ENCODE measurements at regions not wholly inside any gene's neighbourhood (a gene's known extent, or its start where the extent isn't known, plus 50 kb on each side); places are given as distances from the start of the nearest gene placed in this dataset.
"Not testable (repeated sequence)": the region's sequence is repeated elsewhere in the genome, so short reads cannot be mapped to it uniquely, and the experiment has no call there.

DNA sequence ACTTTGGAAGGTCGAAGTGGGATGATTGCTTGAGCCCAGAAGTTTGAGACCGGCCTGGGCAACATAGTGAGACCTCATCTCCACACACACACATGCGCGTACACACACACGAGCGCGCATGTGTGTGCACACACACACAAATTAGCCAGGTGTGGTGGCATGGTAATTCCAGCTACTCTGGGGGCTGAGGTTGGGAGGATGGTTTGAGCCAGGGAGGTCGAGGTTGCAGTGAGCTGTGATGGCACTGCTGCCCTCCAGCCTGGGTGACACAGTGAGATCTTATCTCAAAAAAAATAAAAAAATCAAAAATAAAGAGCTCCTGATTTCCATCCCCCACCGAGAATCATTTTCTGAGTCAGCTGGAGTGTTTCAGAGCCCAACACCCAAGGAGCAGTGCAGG, 261.5 kb upstream of the PLGLB2 start:
- DNase-seq (ENCODE audit: low read depth): not testable (repeated sequence)

DNA sequence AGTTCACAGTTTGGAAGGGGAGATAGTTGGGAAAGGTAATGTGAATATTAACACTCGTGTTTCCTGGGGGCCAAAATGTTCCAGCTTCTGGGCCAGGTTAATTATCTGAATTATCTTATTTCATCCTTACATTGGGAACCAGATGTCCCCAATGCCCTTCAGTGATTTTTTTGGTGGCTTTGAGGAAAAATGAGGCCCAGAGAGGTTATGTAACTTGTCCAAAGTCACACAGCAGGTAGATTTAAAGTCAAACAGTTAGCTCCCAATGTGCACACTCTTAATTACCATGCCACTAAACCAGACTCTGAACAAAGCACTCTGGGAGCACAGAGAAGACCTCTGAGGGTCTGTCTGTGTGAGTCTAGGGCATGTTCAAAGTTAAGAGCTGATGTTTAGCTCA, 259.9 kb upstream of the PLGLB2 start:
- DNase-seq (ENCODE audit: low read depth): not testable (repeated sequence)

DNA sequence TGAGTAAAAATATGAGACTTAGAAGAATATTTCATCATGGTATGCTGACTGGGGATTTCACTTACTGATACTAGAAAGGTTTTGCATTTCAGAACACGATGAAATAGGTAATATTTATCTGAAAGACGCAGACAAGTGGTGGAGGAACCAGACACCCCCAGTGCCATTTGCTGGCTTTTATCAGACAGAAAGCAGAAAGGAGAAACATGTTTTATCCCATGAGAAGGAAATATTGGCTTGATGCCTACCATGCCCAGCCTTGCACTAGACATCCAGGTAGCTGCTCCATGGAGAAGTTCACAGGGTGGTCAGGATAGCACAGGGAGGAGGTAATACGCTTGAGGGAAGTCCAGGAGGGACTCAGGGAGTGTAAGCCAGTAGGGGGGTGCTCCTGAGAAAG, 258.9 kb upstream of the PLGLB2 start:
- DNase-seq (ENCODE audit: low read depth): not testable (repeated sequence)

DNA sequence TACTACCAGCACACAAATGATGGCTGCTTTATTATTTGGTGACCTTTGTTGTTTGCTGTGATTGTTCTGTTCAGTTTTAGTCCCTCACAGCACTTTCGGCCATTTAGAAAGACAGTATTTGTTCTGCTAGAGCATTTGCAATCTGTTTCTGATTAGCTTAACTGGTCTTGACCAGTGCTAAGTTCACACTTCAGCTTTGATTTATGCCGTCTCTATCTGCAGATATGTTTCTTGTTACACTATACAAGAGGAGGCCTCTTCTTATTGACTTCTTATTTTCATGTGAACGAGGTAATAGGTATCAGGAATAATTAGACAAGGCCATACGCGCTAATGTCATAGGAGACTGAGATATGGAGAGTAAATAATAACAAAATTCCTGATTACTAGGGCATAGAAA, 253.0 kb upstream of the PLGLB2 start:
- not testable (repeated sequence) for DNase-seq (ENCODE audit: low read depth)

DNA sequence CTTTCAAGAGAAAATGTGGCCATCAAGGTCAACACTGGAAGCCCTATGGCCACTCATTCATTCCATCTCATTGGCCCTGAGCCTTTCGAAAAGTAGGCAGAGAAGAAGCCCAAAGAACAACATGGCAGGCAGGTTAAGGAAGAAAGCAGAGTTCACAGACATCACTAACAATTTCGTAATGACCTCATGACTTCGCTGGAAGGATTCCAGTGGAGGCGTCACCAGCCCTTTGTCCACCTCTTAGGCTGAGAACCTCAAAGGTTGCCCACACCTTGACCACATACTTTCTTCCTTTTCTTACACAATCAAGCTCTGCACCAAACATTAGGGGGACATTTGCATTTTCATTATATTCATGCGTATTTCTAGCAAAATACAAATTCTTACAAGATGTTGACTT, 252.4 kb upstream of the PLGLB2 start:
- not testable (repeated sequence) for DNase-seq (ENCODE audit: low read depth)

DNA sequence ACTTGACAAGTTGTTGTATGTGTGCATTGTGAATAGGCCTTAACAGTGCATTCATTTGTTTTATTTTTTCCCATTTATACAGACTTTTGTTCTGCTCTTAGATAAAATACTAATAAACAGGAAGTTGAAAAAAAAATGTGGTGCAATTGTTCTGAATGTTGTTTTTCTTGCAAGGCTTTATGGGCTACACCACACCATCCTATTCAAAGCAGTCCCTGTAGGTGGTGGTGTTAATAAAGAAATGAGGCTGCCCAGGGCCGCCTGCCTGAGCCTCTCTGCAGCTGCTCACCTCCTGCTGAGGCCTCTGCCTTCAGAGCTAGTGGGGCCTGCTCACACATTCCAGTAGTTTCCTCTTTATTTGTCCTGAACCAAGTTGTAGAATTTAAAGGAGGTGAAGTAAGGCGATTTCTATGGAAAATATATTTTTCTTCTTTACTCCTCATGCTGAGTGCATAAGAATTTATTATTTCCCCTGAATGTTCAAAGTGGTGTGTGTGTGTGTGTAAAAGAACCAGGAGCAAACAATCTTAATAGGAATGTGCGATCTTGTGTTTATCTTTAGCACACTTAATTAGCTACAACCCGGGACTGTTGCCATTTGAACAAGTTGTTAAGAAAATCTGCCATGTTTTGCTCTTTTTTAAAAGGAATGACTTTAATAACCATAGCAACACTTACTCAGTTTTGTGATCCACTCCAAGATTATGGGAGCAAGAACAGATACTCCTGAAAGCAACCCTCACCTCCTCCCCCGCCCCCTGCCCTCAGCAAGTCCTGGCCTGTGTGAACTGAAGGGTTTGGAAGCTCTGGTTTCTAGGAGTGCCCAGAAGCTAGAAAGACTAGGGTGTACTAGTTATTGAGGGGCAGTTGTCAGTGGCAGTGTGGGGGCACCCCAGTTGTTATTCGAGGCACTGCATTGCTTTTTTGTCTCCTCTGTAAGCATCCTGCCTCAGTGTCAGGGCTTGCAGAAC, 251.6 kb upstream of the PLGLB2 start:
- not testable (repeated sequence) for DNase-seq (ENCODE audit: low read depth)

DNA sequence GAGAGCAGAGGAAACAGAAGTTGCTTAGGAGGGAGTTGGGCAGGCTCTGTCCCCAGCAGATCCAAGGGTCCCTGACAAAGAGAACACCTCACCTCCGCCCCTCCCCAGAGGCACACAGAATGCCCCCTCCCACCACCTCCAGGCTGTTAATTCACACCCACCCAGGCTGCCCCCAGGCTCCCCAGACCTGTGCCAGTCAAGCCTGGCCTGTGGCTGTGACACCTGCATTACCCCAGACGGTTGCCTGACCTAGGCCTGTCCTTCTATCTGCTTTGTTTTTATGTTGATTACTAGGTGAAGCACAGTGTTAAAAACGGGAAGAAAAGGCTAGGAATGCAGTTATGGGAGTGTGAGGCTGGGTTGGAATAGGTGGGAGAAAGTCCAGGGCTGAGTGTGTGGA, 250.8 kb upstream of the PLGLB2 start:
- DNase-seq (ENCODE audit: low read depth): not testable (repeated sequence)

DNA sequence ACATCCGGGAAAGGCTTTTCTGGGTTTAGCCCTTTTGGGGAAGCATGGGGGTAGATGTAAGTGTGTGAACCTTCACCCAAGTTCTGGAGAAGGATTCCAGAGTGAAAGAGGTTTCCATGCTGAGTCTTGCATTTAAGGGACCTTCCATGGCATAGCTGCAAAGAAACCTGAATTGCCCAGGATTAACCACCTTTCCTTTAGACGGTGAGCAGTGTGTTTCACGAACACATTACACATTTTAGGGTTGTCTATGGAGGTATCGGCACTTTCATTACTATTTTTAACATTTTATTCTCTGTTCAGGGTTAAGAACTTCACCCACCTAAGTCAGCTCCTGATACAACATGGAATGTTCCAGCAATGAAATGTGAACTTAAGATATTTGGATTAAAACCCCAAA, 250.2 kb upstream of the PLGLB2 start:
- DNase-seq (ENCODE audit: low read depth): not testable (repeated sequence)

DNA sequence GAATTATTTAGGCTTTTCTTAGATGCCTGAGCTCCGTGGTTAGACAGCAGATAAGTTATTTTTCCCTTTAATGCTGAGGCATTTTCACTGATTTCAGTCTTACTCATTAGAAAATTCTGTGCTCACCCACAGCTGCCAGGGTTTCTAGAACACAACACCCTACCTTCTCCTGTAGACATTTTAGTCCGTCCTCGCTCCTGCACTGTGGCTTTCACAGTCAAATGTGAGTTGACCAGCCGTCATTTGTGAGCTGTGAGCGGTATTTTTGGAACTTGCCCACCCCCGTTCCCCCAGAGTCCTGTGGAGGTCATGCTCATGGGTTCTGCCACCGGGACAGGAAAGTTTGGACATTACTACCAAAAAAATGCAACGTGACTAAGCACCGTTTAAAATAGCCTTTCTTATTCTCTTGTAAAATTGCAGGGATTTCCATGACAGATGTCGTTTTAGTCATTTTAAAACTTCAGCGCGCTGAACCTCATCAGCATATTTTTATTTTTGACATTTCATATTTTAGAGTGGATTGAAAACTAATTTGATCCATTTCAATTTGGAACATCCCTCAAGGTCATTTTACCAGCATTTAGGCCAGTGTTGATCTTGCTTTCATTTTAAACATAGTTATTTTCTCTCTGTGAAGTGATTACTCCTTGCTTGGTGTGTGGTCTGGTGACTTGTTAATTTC, 249.6 kb upstream of the PLGLB2 start:
- not testable (repeated sequence) for DNase-seq (ENCODE audit: low read depth)

DNA sequence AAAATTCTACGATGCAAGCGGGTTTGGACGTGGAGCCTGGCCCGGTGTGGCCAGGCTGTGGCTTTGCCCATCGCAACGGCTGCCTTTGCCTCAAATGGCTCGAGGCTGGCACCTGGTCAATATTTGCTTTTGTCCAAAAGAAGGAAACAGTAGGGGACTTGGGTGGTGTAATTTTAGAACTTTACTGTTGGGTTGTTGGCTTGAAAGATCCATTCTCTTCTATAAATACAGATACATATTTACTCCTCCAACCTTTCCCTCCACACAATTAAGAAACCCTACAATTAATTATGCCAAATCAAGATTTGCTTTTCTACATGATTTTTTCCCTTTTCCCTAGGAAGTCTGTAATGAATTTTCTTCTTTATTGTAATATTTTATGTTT, 249.0 kb upstream of the PLGLB2 start:
- not testable (repeated sequence) for DNase-seq (ENCODE audit: low read depth)

DNA sequence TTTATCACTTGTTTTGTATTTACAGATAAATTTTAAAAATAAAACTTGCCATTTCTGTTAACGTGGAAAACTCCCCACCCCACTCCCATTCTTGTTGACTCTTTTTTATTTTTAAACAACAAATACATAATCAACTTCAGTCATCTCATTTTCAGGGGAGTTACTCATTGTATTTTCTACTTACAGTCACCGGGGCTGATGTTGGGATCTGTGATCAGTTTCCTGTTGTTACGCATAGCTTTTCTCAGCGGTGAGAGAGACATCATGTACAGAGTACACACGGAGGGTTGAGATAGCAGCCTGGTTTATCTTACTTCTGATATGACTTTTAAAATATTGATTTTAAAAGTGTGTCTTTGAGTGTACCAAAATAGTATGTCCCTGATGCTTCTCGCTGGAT, 248.0 kb upstream of the PLGLB2 start:
- DNase-seq (ENCODE audit: low read depth): not testable (repeated sequence)

DNA sequence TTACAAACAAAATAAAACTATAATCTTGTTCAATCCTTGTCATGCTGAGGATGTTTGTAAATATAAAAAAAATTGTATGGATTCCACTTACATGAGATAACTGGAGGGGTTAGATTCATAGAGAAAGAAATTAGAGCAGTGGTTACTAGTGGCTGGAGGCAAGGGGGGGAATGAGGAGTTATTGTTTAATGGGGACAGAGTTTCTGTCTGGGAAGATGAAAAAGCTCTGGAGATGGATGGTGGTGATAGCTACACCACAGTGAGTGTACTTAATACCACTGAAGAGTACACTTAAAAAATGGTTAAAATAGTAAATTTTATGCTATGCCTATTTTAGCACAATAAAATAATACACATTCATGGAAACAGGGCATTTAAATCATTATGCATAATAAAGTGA, 247.5 kb upstream of the PLGLB2 start:
- DNase-seq (ENCODE audit: low read depth): not testable (repeated sequence)

DNA sequence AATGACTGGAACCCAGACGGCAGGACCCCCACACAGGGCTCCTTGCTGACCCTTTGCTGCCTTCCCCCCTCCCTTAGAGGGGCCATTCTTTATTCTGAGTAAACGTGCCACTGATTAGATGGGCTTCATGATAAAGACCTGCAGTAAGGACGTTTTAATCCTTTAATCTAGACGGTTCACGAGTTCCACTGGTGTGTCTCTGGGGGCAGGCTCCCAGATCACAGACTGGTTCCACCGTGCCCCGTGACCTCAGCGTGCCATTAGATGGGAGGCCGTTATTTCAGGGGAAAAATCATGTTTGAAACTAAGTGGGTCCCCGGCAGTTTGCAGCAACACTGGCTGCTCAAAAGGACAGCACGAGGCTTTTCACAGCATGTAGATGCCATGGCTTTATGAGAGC, 246.9 kb upstream of the PLGLB2 start:
- not testable (repeated sequence) for DNase-seq (ENCODE audit: low read depth)

DNA sequence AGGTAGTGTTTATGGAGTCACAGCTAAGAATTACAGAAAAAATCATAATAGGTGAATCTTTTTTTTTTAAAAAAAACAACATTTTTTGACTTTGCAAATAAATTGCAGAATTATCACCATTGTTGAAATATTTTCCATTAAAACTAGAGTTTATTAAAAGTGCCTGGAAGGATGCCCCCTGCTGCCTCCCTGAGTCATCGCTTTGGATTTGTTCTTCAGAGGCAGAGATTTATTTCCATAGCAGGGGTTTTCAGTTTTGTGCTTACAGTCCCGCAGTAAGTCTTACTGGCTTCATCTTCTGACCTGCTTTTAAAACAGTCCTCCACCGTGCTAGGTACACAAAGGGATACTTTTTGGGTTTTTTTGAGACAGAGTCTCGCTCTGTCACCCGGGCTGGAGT, 244.9 kb upstream of the PLGLB2 start:
- DNase-seq (ENCODE audit: low read depth): not testable (repeated sequence)

DNA sequence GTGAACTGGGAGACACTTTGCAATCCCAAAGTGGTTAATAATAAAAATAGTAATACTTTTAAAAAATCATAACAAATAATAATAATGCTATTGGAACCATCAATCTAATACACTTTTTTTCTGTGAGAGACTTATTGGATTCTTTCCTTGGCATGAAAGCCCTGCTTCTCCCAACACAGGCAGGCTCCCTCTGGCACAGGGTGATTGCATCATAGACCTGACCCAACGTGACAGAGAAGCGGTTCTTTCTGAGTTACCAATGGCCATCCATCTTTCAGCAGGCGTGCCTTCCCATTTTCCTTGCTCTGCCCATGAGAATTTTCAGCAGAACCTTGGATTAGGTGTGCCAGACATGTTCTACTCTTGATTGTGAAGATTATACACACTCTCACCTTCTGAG, 242.6 kb upstream of the PLGLB2 start:
- not testable (repeated sequence) for DNase-seq (ENCODE audit: low read depth)

DNA sequence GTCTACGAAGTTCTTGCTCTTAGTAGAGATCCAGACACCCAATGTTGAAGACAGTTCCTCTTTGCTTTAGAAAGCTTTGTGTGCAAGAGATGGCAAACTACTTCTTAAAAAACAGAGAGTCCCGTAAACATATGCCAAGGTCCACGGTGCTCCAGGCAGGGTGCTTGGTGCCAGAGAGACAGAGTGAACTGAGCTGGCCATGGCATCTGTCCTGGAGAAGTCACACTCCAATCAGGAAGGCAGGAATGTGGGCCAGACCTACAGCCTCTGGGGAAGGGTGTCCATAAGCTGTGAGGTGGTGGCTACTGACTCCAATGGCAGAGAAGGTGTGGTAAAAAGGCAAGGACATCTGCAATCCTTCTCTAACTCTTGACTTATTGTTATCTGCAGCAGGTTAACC, 242.0 kb upstream of the PLGLB2 start:
- not testable (repeated sequence) for DNase-seq (ENCODE audit: low read depth)

DNA sequence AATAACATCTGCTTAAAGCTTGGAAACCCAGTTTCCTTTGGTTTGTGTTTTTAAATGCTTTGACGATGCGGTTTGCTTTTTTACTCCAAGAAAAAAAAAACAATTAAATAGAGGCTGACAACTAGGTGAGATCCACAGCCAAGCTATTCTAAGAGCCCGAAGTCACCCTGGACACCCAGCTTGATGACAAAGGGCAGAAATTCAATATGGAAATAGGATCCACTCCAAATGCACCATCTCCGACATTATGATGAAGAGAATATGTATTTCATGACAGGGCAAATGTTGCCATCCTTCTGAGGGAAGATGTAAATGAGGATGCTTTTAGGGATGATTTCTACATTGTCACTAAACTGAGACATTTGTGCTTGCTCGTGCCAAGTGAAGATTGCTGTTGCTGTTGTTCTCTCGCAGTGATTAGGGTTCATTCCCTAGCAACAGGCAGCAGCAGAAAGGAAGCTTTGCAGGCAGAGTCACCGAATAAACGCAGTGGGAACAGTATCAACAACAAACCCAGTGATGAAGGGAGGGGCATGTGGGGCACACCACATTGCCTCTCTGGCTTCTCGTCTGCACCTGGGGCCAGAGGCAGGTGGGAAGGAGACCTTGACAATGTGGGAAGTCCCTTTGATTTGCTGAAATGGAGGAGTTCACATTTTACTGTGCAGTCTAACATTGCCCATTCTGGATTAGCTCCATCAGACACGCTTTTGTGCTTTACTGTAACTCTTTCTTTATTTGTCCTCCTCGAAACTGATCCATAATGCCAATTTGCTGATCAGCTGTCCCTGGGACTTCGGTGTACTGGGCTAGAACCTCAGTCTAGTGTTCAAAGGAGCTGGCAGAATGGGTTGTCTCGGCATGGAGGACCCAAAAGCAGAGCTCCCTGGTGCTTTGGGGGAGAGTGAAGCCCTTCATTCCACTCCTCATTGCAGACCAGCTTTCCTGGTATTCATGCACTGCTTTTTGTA, 240.2 kb upstream of the PLGLB2 start:
- DNase-seq (ENCODE audit: low read depth): not testable (repeated sequence)

DNA sequence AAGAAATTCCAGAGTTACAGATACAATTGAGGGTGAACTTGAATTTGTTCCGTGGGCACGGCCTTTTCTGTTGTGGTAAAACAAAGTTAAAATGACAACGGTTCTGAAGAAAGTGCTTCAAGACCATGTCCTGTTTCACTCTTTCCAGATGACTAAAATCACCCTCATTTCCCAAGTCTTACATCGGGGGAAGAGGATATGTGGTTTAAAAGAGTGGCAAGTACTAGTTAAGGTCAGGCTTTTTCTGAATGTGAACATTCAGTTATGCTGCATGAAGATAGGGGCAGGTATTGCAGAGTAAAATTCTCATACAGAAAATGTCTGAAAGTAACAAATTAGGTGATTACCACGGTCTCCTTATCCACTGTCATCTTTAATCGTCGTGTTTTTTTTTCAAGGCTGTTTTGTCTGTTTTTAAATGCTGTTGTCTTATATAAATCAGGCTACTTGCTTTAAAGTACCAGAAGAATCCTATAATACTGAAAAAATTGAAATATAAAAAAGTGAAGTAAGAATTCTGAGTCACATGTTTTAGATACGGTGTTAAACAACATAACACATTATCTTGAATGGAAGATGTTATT, 236.6 kb upstream of the PLGLB2 start:
- not testable (repeated sequence) for DNase-seq (ENCODE audit: low read depth)

DNA sequence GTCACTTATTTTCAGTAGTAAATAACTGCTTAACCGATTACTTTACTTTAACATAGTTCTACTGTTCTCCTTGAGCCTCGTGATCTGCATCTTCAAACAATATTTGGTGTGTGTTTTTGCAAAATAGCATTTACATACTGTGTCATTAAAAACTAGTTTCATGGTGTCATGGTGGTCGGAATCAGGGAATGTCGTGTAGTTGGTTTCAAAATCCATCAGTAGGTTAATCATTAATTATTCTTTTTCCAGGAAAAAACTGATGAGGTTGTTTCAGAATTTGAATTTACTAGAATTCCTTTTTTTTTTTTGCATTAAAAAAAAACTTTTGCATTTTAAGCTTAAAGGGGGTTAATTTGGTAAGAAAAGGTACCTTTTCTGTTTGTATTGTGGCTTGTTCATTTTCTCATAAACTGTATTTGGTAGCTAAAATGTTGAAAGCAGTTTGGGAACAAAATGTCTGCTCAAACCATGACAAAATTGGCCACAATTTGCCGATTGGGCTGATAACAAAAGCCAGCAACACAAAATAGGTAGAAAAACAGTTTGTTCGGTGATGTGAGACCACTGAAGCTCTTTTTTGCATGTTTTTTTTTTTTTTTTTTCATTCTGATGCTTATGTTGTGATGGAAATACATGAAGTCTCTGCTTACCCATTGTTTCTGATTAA, 234.9 kb upstream of the PLGLB2 start:
- DNase-seq (ENCODE audit: low read depth): not testable (repeated sequence)

DNA sequence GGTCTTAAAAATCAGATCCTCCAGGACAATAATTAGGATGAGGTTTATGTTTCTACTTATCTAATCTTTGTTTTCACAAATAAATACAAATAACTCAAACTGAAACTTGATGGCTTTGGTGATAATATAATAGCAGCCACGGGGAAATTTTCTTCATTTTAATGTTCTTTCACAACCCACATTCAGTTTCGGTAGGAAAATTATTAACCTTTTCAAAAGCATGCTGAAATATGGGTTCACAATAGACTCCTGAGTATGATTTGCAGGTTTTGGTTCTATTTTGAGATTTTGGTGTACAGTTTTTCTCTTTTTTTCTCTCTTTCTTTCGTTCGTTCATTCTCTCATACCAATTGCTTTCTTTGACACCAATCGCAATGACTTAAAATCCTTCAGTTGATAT, 233.9 kb upstream of the PLGLB2 start:
- not testable (repeated sequence) for DNase-seq (ENCODE audit: low read depth)

DNA sequence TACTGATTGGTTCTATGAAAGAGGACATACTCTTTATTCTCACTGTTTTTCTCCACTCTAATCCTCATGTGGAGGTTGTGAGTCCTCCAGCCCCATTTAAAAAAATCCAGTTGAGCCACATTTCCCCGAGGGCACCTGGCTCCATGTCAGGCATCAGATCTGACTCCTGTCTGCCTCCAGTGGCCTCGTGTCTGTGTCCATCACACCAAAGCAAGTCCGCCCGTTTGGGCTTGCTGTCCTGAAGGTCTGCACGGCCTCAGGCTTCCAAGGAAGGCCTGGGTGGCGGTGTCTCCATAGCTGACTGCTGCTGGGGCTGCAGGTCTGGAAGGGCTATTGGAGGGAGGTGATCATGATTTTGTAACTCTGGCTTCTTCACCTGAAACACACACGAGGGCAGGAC, 233.4 kb upstream of the PLGLB2 start:
- DNase-seq (ENCODE audit: low read depth): not testable (repeated sequence)

All from activated gamma-delta T cell treated with anti-CD3 and anti-CD28 coated beads, Interleukin-2, amount 50 U/mL, for 16 hours (primary cell).